ENCODE measurements at regions not wholly inside any gene's neighbourhood (a gene's known extent, or its start where the extent isn't known, plus 50 kb on each side); places are given as distances from the start of the nearest gene placed in this dataset.
"Not testable (repeated sequence)": the region's sequence is repeated elsewhere in the genome, so short reads cannot be mapped to it uniquely, and the experiment has no call there.

DNA sequence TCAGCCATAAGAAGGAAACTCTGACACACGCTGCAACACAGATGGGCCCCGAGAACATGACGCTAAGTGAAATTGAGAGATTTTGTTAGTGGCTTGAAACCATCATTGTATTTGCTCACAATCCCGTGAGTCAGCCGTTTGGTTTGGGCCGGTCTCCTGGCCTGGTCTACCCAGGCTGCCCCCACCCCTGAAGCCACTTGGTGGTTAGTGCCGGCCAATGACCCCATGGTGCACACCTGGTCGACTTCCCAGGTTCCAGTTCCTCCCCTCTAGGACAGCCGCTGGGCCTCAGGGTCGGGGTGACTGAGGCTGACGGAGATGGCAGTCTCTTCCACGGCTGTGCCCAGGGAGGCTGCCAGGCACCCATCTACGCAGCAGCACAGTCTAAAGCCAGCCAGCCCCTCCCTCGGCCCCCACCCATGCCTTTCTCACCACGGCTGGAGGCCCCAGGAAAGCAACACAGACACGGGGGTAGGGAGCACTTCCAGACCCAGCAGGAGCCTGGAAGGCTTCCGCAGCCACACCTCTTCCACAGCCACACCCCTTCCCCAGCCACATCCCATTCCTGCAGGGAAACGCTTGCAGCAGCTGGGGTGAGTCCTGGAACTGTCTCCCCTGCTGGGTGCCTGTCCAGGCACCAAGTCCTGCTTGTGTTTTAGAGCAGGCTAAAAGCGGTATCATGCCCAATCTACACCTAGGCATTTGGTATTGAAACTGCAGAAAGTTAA, 5413.2 kb upstream of the TPTE start:
- not testable (repeated sequence) for H3K27me3 Mint-ChIP-seq, H3K36me3 Mint-ChIP-seq, ATAC-seq, H3K4me3 Mint-ChIP-seq, H3K9me3 Mint-ChIP-seq, H3K27ac Mint-ChIP-seq
- peaks cover 11% of the 10 kb centered on the region for H3K4me1 Mint-ChIP-seq

- not testable (repeated sequence) for H3K27ac Mint-ChIP-seq
Observed at GRCh38 chr21:5111197-5111596, 5410.2 kb upstream of the TPTE start.

DNA sequence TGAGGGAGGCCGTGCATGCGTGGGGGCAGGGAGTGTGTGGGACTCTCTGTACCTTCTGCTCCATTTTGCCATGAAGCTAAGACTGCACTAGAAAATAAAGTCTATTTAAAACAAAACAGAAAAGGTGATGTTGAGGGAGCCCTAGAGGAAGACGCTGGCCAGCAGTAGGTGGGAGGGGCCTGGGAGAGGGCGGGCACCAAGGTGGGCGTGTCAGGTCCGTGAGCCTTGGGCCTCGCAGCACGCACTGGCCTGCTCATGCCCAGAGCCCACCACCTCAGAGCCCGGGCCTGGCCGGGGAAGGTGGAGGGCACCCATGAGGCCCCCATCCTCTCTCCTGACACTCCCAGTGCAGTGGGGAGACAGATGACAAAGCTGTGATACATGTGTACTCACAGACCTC, 5408.3 kb upstream of the TPTE start:
- not testable (repeated sequence) for H3K27me3 Mint-ChIP-seq, H3K27ac Mint-ChIP-seq, H3K36me3 Mint-ChIP-seq, H3K4me3 Mint-ChIP-seq, H3K4me1 Mint-ChIP-seq, ATAC-seq, H3K9me3 Mint-ChIP-seq

More at GRCh38 chr21:5111197-5111596, 5410.2 kb upstream of the TPTE start:
- H3K36me3 Mint-ChIP-seq, H3K4me3 Mint-ChIP-seq, H3K4me1 Mint-ChIP-seq, H3K9me3 Mint-ChIP-seq, ATAC-seq, H3K27me3 Mint-ChIP-seq: not testable (repeated sequence)

DNA sequence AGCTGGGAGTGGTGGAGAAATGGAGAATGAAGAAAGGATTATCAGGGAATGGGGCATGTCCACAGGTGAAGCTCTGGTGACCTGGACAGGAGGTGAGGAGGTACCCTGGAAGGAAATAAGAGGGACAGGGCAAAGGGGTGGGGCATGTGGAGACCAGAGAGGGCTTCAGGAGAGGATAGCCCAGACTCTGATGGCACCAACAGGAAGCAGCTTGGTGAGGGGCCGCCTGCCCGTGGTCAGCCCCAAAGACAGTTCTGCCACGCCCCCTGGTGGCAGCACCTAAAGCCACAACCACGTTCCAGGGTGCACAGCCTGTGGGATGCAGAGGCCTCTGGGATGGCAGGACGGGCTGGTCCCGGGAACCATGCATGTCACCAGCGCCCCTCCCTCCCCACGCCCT, 5406.9 kb upstream of the TPTE start:
- H3K4me3 Mint-ChIP-seq, H3K36me3 Mint-ChIP-seq, H3K27me3 Mint-ChIP-seq, H3K27ac Mint-ChIP-seq, H3K4me1 Mint-ChIP-seq, ATAC-seq, H3K9me3 Mint-ChIP-seq: not testable (repeated sequence)

- H3K36me3 Mint-ChIP-seq, H3K27ac Mint-ChIP-seq, H3K27me3 Mint-ChIP-seq, H3K9me3 Mint-ChIP-seq, H3K4me1 Mint-ChIP-seq, H3K4me3 Mint-ChIP-seq: not testable (repeated sequence)
- ATAC-seq, result peak; percentile 0
Observed at GRCh38 chr21:5114893-5115645, 5406.3 kb upstream of the TPTE start.

- not testable (repeated sequence) for H3K4me1 Mint-ChIP-seq, H3K4me3 Mint-ChIP-seq, H3K36me3 Mint-ChIP-seq, H3K9me3 Mint-ChIP-seq, H3K27me3 Mint-ChIP-seq, H3K27ac Mint-ChIP-seq
- ATAC-seq, result peak; percentile 60
Observed at GRCh38 chr21:5115646-5116343, 5405.6 kb upstream of the TPTE start.

- not testable (repeated sequence) for H3K4me3 Mint-ChIP-seq, H3K27ac Mint-ChIP-seq, H3K36me3 Mint-ChIP-seq, H3K9me3 Mint-ChIP-seq, H3K27me3 Mint-ChIP-seq, H3K4me1 Mint-ChIP-seq
- ATAC-seq, result peak; percentile 62
Observed at GRCh38 chr21:5116344-5117123, 5404.8 kb upstream of the TPTE start.

DNA sequence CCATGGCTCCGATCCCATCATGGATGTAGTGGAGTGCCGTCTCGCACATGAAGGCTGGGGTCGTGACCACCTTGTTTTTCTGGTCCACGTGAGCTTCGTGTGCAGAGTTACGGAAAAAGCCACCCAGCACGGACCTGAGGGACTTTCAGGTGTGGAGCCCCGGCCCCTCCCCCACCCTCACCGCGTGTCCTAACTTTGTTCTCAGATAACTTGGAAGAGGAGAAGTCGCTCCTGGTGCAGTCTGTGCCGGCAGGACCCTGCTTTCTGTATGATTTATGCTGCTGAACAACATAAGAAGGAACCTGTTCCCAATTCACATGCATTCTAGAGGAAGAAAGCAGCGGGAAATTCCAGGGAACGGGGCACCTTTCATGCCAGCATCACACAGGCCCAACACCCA, 5404.2 kb upstream of the TPTE start:
- H3K9me3 Mint-ChIP-seq, H3K36me3 Mint-ChIP-seq: not testable (repeated sequence)

DNA sequence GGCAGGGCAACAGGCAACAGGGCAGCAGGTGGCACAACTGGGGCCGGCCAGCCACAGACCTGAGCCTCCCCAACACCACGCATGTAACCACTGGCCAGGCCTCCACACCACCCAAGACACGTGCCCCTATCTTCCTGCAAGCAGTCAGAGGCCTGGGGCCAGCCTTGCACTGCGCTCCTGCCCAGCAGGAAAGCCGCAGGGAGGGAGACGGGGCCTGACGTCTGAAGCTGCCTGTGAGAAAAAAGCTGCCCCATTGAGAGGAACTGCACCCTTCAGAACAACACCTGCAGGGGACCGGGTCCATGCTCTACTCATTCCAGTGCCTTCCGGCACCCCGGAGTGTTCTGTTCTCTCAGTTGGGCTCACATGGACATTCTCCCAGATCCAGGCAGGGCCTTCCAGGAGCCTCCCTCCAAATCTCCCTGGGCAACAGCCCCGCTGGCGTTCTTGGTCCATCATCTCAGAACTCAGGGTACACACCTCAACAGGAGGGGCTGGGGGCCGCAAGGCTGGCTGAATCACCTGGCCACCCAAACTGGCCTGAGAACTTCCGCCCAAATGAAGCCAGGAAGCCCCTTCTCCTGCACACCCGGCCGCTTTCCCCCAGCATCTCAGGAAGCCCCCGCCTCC, 5403.6 kb upstream of the TPTE start:
- H3K4me1 Mint-ChIP-seq, H3K27me3 Mint-ChIP-seq, H3K36me3 Mint-ChIP-seq, H3K27ac Mint-ChIP-seq, H3K4me3 Mint-ChIP-seq, H3K9me3 Mint-ChIP-seq: not testable (repeated sequence)
- peak; percentile 46 for ATAC-seq

More for the DNA sequence above, 5404.2 kb upstream of the TPTE start:
- H3K27ac Mint-ChIP-seq, H3K27me3 Mint-ChIP-seq, ATAC-seq, H3K4me1 Mint-ChIP-seq, H3K4me3 Mint-ChIP-seq: not testable (repeated sequence)

DNA sequence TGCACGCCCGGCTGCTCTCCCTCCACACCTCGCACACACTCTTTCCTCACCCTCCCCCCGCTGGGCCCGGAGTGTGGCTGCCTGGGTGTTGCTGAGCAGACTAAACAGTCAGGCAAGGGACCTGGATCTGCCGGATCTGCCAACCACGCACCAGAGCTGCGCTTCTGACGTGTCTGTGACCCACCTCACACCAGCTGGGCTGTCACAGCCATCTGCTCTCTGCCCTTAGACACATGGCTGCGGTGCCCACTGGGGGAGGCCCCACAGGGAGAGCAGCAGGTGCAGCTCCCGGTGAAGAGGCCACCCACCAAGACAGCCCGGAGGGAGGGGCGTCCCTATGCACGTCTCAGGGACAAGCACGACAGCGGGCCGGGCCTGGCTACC, 5403.1 kb upstream of the TPTE start:
- H3K4me1 Mint-ChIP-seq, H3K36me3 Mint-ChIP-seq, H3K27ac Mint-ChIP-seq, H3K9me3 Mint-ChIP-seq, H3K27me3 Mint-ChIP-seq, H3K4me3 Mint-ChIP-seq: not testable (repeated sequence)
- ATAC-seq, result peak; percentile 77

GRCh38 chr21:5119179-5119578, 5402.2 kb upstream of the TPTE start:
- H3K4me1 Mint-ChIP-seq, ATAC-seq, H3K9me3 Mint-ChIP-seq, H3K36me3 Mint-ChIP-seq, H3K27ac Mint-ChIP-seq, H3K4me3 Mint-ChIP-seq, H3K27me3 Mint-ChIP-seq: not testable (repeated sequence)

DNA sequence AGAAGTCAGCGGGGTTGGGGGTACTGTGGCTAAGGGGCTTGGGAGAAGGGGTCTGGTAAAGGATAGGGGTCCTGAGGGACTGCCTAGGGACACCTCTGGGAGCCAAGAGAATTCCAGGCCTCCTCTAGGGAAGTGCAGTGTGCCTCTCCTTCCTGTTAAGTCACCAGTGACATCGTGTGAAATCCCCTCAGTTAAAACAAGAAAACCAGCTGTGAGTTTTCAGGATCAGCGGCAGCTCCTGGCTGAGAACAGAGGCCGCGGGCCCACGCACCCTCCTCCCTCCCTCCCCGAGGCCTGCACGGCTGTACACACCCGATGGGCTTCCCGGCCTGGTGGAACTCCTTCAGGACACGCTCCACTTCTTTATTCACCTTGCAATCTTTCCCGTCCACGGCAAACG, 5400.0 kb upstream of the TPTE start:
- not testable (repeated sequence) for H3K4me1 Mint-ChIP-seq, ATAC-seq, H3K27ac Mint-ChIP-seq, H3K9me3 Mint-ChIP-seq, H3K27me3 Mint-ChIP-seq, H3K4me3 Mint-ChIP-seq, H3K36me3 Mint-ChIP-seq

DNA sequence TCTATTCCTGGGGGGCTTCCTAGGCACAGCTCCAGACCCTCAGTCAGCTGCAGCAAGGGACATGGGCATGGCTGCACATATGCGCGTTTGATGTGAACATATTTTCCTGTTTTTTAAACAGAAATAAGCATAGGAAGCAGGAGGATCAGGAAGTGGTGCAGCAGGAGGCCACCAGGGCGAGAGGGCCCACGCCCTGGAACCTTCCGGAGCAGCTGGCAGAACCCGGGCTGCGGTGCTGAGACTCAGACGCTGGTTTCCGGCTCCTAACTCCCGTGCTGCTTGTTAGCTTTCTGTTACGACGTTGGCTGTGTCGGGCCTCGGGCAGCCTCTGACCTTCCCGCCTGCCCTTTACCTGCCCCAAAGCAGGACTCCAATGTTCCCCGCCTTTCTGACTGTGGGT, 5399.5 kb upstream of the TPTE start:
- not testable (repeated sequence) for ATAC-seq, H3K9me3 Mint-ChIP-seq, H3K4me3 Mint-ChIP-seq, H3K36me3 Mint-ChIP-seq, H3K4me1 Mint-ChIP-seq, H3K27me3 Mint-ChIP-seq, H3K27ac Mint-ChIP-seq

GRCh38 chr21:5123655-5124054, 5397.7 kb upstream of the TPTE start:
- H3K4me1 Mint-ChIP-seq, H3K27ac Mint-ChIP-seq: not testable (repeated sequence)

GRCh38 chr21:5128261-5128660, 5393.1 kb upstream of the TPTE start:
- H3K27me3 Mint-ChIP-seq, H3K36me3 Mint-ChIP-seq, H3K9me3 Mint-ChIP-seq, H3K27ac Mint-ChIP-seq, H3K4me1 Mint-ChIP-seq: not testable (repeated sequence)
- ATAC-seq, result peak; percentile 96
- peak overlapping the region; percentile 48 for H3K4me3 Mint-ChIP-seq

More at GRCh38 chr21:5123655-5124054, 5397.7 kb upstream of the TPTE start:
- not testable (repeated sequence) for H3K4me3 Mint-ChIP-seq, H3K9me3 Mint-ChIP-seq, H3K27me3 Mint-ChIP-seq, H3K36me3 Mint-ChIP-seq
- peak; percentile 85 for ATAC-seq
